ENCODE measurements at regions not wholly inside any gene's neighbourhood (a gene's known extent, or its start where the extent isn't known, plus 50 kb on each side); places are given as distances from the start of the nearest gene placed in this dataset.

DNA sequence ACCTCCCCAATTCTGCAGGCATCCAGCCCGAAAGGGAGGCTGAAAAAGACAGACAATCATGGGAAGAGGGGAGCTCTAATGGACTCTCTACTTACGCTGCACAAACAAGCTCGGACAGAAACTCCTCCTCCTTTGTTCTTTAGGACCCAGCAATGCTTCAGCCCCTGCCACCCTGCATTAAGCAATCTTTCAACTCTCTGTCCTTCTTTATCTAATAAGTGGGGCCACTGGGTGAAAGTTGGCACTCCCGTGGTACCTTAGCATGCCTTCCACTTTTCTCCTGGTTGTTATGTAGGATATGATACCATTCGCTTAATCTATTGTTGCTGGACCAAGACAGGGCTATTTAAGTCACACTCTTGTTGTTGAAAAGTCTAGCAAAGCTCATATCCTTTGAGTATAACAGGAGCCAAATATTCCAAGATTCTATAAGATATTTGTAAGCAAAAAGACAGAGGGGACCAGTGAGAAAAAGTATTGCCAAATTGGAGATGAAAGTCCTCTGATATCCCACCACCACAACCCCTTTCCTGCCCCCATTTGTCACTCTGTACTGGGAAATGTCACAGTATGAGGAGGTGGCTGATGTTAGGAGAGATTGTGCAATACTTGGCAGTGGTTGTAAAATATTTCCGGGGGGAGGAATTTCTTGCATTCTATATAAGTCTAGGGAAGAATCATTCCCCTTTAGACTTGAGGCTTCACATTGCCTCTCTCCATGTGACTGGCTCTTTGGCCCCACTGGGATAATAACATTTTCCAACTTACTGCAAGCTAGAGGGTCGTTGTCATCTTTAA is 137.3 kb upstream of the GJB5 start:
- DNase-seq, result no peak

DNA sequence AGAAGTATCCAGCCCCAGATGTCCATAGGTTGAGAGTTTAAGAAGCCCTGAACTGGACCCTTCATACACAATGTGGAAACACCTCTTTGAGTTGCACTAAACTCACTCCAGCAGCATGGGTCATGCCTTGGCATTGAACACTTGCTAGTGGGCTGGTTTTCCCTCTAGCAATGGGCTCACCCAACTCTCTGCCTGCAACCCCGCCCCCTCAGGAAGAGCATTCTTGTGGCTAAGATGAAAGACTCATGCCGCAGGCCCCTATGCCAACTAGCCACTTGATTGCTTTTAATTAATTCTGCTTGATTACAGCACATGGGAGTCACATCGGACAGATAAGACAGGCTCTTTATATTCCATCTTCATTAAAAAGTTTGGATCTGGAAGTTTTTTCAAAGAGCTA is 136.5 kb upstream of the GJB5 start:
- DNase-seq, result no peak

DNA sequence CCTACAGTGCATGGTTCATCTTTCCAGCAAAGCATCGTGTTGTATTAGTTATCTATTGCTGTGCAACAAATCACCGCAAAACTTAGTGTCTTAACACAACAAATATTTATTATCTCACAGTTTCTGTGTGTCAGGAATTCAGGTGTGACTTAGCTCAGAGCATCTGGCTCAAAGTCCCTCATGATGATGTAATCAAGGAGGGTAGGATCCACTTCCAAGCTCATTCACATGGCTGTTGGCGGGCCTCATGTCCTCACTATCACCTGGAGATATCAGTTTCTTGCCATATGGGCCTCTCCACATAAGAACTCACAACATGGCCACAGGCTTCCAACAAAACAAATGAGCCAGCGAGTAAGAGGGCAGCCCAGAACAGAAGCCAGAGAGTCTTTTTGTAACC is 135.6 kb upstream of the GJB5 start:
- DNase-seq, result no peak

DNA sequence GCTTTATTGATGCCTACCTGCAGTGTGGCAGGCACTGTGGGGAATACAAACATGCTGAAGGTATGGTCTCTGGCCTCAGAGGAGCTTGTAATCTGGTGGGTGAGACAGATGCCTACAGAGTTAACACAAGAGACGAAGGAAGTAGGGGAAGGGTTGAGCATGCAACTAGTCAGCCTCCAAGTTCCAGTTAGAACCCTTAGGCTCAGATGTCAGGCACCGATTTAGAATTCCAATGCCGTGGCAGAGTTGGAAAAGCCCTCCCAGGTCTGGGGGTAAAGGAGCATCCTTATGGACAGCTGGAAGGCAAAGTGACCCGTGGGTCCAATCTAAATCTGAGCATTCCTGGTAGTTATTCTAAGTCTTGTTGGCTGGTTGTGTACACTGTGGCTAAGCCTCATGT is 132.9 kb upstream of the GJB5 start:
- DNase-seq, result no peak

DNA sequence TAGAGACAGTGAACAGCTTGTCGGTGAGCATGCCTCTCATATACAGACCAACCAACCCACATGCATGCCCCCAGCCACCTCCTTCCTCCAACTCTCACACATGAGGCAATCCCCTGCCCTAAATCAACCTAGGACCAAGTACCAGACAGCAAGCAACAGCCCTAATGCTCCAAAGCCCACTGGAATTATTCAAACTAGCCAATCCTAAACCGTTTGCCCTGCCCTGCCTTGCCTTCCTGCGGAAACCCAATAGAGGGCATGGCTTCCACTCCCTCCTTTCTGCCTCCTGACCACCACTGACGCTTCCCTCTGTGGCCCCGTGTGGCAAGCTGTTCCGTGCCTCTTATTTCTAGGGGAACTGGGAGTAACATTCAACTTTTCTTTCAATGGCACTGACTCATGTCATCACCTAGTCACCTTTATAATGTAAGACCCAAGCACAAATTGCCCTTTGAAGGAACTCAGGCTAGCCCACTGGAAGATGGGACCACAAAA is 129.3 kb upstream of the GJB5 start:
- DNase-seq, result no peak

DNA sequence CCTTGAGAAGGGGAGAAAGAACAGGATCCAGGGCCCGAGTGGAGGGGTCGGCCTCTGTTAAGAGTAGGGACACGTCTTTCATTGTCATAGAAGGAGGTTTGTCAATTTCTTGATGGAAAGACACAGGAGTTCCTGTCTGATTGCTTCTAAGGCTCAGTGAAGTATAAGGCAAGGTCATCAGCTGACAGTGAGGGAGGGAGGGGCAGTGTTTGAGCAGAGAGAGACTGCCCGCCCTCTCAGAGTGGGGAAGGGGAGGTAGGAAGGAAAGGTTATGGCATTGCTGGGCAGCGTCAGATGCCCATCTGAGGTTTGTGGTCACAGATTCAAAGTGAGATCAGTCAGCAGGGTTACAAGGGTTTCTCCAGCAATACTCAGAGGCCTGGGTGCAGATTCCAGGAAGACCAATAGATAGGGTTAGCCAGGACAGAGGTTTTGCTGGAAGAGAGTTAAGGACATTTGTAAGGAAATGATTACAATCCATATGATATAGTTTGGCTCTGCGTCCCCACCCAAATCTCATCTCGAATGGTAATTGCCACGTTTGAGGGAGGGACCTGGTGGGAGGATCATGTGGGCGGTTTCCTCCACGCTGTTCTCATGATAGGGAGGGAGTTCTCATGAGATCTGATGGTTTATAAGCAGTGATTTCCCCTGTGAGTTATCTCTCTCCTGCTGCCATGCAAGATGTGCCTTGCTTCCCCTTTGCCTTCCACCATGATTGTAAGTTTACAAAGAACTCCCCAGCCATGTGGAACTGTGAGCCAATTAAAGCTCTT is 127.2 kb upstream of the GJB5 start:
- no peak for DNase-seq

DNA sequence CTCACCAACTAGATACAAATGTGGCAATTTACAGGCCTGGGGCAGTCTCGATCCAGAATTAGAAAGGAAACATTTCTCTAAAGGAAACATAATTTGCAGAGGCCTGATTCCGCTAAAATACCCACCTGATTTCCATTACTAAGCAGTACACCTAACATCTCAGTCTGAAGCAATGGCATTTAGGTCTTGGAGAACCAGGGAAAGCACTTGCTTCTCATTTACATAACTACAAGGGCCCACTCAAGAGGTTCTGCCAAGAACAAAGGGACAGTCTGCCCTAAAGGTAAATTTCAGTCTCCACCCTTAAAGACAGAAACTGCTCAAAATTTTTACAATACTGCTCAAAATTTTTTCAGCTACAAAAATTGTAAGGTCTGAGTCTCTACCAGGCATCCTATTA is 123.7 kb upstream of the GJB5 start:
- no peak for DNase-seq

DNA sequence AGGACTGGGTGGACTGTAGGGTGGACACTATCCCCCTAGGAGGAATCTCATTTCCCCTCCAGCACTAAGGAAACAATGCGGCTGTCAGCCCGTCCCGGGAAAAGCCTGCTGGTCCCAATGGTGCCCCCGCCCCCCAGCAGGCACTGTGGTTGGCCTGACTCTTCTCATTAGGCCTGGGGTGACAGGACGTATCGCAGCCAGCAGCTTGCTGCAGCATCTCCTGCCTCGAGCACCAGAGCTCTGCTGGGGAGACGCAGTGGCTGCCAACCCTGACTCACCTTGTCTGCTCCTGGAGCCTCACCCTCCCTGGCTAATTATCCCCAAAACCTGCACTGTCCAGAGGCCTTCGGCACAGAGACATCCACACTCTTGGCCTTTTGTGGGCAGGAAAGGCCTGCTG is 115.1 kb upstream of the GJB5 start:
- DNase-seq, result no peak

DNA sequence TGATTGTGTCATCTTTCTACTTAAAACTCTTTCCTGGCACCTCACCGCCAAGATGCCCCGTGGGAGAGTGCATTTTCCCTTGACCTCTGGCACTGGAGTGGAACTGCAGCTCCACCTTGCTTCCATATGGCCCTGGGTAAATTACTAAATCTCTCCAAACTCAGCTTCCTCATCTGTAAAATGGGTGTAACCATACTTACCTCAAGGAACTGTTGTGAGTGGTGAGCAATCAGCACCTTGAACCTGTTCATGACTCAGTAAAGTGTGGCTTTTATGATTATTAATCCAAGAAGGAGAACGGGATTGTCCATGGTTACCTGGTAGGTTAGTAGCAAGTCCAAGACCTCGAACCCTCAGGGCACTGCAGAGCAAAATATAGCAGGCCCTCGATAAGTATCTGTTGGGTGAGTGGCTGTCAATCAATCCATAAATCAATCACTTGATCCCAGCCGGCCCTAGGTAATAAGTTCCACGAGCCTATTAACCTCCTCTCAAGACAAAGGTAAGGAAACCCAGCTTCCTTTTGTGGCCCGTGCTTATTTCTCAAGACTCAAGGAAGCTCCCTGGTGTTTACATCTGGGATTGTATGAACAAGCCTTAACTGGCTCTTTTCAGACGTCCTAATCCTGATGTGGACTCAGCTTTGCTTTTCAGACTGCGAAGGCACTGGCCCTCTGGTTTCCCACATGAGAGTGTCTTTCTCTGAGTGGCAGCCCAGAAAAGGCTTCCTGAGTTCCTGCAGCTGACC is 114.0 kb upstream of the GJB5 start:
- DNase-seq, result no peak

DNA sequence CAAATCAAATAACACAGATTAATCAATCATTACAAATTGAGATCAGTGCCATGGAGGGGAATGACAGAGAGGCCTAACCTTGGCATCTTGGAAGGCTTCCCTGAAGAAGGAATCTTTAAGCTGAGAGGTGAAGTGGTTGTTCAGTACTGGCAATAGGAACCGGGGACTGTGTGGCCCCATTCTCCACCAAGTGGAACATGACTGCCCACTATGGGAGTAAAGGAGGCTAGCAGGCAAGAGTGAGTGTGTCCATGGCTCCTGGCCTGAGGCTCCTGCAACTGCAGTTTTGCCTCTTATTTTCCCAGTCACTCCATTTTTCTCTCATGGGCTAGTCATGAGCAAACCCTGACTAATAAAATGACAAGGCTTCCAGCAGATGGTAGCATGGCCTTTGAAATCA is 112.2 kb upstream of the GJB5 start:
- no peak for DNase-seq

DNA sequence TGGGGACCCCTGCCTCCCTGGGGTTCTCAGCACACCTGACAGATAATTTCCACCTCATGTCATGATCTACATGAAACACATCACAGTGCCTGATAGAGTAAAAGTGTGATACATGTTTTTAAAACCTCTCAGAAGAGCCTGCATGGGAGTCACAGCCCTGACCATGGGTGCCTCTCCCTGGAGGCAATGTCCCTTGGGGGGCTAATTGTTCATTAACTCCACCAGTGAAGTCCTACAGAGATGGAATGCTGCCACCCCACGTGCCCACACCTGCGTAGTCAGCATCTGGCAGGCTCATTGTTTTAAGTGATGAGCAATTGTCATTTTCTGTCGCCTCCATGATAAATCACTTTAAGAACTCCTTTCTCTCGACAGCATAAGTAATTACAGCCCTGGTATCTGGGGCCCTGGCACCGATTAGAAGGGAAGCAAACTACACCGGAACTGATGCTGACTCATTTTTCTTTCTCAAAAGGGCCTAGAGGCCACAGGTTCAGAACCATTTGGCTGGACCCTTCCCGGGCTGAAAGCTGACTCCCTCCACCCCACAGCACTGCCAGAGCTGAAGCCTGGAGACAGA is 109.6 kb upstream of the GJB5 start:
- no peak for DNase-seq

DNA sequence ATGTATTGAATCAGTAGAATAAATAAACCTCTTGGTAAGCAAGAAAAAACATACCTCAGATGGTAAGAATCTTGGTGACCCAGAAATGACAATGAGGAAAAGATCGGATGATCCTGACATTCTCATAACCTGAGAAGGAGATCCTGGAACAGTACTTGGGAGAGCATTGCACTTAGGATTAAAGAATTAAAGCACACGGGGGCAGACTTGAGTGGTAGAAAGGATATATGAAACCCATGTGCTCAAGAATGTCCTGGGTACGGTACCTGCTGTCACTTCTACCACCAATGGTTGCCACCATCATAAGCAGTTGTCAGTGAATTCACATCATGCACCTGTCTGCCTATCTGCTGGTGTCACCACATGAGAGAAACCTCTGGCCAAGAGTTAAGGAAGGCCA is 108.9 kb upstream of the GJB5 start:
- DNase-seq, result no peak

DNA sequence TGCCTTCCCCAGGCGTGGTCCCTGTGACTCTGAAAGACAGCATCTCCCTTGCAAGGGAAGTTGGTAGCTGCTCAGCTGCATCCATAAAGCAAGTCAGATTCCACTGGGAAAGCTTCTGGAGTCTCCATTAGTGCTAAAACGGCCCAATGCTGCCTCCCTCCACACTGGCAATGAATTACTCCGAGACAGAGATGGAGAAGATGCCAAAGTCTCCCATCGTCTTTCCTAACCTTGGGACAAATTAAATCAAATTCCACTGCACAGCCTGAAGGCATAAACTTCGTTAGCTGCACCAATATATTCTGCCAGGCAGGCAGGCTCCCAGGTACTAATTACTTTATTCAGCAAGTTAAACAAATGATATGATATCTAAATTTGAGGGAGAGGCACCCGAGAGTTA is 106.3 kb upstream of the GJB5 start:
- no peak for DNase-seq

DNA sequence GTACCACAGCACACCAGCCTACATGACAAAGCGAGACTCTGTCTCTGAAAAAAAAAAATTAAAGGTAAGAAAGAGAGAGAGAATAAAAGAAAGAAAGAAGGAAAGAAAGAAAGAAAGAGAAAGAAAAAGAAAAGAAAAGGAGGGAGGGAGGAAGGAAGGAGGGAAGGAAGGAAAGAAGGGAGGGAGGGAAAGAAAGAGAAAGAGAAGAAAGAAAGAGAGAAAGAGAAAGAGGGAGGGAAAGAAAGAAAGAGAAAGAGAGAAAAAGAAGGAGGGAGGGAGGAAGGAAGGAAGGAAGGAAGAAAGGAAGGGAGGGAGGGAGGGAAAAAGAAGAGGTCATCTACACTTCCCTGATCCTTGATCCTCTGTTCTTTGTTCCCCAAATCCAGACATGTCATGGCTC is 104.8 kb upstream of the GJB5 start:
- DNase-seq, result no peak

DNA sequence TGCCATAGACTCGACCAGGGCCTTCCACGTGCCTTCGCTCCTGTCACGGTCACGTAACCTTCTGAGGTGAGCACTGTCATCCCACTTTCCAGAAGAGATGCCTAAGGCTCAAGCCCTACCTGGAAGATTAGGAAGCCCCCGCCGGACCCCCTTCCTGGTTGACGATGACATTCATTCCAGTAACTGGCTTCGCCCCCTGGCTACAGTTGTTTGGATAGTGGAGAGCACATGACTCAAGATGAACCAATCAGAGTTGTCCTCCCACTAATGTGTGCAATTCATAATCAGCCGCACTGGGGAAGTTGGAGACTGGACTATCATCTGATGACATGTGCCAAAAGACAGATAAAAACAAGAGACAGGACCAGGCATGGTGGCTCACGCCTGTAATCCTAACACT is 104.0 kb upstream of the GJB5 start:
- DNase-seq, result no peak

DNA sequence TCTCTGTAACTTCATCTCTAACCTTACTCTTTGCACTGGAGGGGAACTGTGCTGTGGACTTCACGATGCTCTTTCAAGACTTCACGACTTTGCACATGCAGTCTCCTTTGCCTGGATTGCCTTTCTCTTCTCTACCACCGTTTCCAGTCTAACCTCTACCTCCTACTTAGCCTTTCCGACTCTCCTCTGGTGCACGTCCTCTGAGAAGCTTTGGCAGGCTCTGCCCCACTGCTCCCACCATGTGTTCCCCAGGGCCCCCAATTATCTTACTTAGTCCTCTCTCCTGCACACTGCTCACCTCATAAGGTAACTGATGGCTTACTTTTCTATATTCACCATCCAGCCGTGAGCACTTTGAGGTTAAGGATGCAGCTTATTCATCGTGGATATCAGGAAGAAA is 101.7 kb upstream of the GJB5 start:
- no peak for DNase-seq

DNA sequence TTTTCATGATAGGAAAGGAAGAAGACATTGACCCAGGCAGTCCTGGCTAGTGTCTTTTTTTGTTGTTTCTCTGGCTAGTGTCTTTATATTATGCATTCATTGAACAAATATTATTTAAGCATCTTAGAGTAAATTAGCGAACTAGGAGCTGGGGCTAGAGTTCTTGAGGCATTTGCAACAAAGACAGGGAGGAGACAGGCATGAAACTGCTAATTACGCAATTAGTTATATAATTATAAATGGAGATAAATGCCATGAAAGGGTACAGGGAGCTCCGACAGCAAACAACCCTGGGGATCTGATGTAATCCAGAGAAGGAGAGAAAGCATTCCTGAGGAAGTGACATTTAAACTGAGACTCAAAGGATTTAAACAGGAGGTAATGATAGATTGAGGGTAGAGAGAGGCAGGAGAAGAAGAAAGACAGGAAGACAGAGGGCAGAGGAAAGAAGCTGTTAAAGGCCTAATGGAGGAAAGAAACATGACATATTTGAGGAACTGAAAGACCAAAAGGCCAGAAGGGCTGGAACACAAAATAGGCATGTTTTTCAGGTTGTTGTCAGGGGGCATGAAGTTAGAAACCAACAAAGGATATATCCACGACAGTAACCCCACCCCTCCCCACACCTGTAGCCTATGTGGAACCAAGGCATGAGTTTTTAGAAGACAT is 99.5 kb upstream of the GJB5 start:
- DNase-seq, result no peak

DNA sequence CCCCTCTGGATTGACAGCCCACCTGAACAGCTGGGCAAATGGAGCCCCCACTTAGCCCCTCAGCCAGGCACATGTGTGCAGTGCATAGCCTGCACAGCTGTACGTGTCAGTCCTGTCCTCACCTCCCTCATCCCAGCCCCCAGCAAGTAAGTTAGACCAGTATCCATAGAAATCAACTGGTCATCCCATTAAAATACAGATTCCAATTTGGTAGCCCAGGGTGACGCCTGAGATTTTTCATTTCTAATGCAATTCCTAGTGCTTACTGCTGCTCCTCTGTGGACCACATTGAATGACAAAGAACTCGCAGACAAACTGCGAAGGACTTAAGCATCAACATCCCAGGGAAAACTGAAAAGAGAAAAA is 99.0 kb upstream of the GJB5 start:
- DNase-seq, result no peak

DNA sequence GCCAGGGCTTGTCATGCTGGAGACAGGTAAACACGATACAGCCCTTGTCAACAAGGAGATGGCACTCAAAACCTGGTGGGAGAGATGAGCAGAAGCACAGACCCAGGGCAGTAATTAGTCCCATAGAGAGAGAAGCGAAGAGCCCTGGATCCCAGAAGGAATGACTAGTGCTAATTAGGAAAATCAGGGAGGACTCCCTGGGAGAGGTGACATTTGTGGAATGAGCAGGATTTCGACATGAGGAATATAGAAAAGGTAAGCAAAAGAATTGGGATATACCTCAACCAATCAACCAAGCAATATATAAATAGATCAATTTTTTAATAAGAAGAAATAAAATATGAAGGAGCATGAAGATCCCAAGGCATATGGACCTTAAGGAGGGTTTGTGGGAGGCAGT is 98.5 kb upstream of the GJB5 start:
- DNase-seq, result no peak

DNA sequence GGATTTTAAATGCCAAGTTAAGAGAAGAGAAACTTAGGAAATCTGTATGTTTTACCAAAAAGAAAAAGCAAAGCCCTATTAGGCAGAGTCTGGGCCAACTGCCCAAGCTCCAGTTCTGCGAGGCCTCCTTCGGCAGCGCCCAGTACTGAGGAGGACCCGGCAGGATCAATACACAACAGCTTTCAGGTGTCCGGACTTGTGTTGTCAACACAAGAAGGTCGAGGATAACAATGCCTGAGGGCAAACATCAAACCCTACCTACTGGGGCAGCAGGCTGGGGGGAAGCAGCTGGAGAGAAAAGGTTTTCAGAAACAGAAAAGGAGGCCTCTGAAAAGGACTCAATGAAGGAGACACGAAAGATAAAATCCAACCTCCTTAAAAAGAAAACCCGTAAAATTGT is 98.1 kb upstream of the GJB5 start:
- no peak for DNase-seq

DNA sequence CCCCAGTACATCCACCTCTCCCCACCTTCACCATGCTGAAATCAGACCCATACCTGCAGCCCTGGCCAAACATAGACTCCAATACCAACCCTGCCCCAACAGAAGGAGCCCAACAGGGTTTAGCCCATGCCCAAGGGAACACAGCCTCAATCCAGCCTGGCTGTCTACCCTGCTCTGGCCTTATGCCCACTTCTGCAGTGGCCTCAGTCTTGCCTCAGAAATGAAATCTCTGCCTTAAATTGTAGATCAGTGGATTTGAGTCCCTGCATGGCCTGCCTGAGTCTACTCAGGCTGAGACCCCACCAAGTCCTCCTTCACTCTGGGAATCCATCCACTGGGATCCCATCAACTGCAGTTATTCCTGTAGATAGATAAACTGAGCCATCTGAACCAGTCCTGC is 97.6 kb upstream of the GJB5 start:
- no peak for DNase-seq

DNA sequence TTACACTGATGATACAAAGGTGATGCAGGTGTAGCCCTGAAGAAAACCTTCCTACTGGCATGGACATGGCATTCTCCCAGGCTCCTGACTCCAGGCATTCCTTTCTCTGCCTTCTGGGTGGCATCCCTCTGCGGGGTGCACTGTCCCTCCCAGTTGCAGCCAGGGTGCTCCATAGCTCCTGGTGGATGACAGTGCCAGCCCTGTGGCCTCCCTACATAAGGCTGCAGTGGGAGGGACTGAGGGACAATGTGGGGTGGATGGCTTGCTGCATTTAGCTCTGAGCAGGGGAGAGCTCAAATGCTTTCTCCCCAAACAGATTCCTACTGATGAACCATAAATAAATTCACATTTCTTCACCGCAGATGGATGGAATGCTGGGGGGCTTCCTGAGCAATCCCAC is 97.0 kb upstream of the GJB5 start:
- DNase-seq, result no peak

DNA sequence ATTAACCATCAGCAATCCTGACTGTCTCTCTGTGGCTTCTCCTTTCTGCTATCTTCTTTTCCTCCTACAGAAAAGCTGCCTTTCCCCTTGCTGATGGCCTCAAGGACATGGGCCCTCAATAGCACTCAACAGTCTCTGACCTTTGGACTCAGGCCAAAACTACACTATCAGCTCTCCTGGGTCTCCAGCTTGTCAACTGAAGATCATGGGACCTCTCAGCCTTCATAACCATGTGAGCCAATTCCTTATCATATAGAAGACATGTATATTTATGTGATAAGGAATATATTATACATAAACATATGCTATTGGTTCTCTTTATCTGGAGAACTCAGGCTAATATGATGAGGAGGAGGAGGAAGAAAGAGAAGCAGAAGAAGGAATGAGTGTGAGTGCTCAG is 91.8 kb upstream of the GJB5 start:
- DNase-seq, result no peak
